ENCODE measurements at regions not wholly inside any gene's neighbourhood (a gene's known extent, or its start where the extent isn't known, plus 50 kb on each side); places are given as distances from the start of the nearest gene placed in this dataset.

DNA sequence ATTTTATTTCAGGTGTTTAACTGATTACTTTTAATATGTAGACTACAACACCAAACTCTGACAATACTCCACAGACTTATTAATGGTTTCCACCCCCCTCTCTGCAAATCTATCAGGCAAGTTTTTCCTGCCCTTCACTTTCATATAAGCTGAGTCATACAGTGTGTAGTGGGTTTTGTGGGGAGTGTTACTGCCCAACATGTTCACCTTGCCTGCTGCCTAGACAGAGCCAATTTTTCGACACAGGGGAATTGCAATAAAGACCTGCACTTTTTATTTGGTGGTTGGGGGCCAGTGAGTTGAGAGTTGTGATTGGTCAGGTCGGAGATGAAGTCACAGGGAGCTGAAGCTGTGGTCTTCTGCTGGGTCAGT, 119.7 kb downstream of the PPIAL4G start:
- Histone ChIP-seq H3K56ac (ENCODE audit: extremely low read depth, insufficient read depth, low read length) (no peak overlapping the region), H3K27me3 (ENCODE audit: control insufficient read depth, insufficient read depth, low read length) (peaks cover 8% of the 10 kb centered on the region), H2BK15ac (ENCODE audit: low read depth, low read length) (no peak overlapping the region), H4K91ac (ENCODE audit: insufficient read depth, low read depth, low read length) (no peak overlapping the region), H2BK120ac (ENCODE audit: low read depth, low read length) (no peak overlapping the region), H2AFZ (replicated peaks; ENCODE audit: low read length, poor library complexity) (no peak overlapping the region), H2AK9ac (replicated peaks; ENCODE audit: low read depth, low read length, poor library complexity) (no peak overlapping the region), H4K20me1 (ENCODE audit: insufficient read depth, low read length) (no peaks in the 10 kb centered on the region), H2AK5ac (ENCODE audit: low read depth, low read length) (no peak overlapping the region), H3K14ac (replicated peaks; ENCODE audit: low read depth, low read length) (no peak overlapping the region), H3K9ac (ENCODE audit: low read depth, low read length) (no peak overlapping the region), H3K4me2 (ENCODE audit: low read depth, low read length) (no peak overlapping the region), H4K5ac (ENCODE audit: low read depth, low read length) (no peak overlapping the region), H3K79me1 (ENCODE audit: low read depth in 1 of 2, low read length in 2 of 2) (no peaks in the 10 kb centered on the region), H3K9me1 (ENCODE audit: insufficient read depth, low read length) (peaks cover 4% of the 10 kb centered on the region; the same call in 1 of the 2 replicates), H3K4me3 (ENCODE audit: insufficient read depth, low read depth, low read length) (no peak overlapping the region), H4K8ac (ENCODE audit: low read depth in 2 of 2, low read length in 2 of 2) (no peak overlapping the region), H3K23ac (ENCODE audit: low read depth, low read length) (no peak overlapping the region), H3K9me3 (ENCODE audit: control insufficient read depth, insufficient read depth, low read length) (no peaks in the 10 kb centered on the region), H3K4ac (ENCODE audit: low read depth, low read length) (no peak overlapping the region), H3K36me3 (ENCODE audit: control insufficient read depth, insufficient read depth, low read length) (no peaks in the 10 kb centered on the region), H3K27ac (ENCODE audit: insufficient read depth, low read length) (no peak overlapping the region), H3K18ac (ENCODE audit: low read depth, low read length) (no peak overlapping the region), H2BK20ac (ENCODE audit: low read depth, low read length) (no peak overlapping the region), H2BK5ac (ENCODE audit: low read depth, low read length, poor library complexity, severe bottlenecking) (no peak overlapping the region), H3K4me1 (ENCODE audit: control insufficient read depth, insufficient read depth, low read length) (no peaks in the 10 kb centered on the region)
- in situ Hi-C loops (cut with MboI; ENCODE audit: low sequenced_read_pairs): no loop called here
- ChIA-PET POLR2A (ENCODE audit: unreplicated experiment) (no interaction called here), CTCF (no interaction called here)
- no TSS peak for BruUV-seq (replicated peaks)
- dilution Hi-C loops (cut with HindIII; ENCODE audit: low sequenced_read_pairs, unreplicated experiment): no loop called here
- intact Hi-C loops (cut with micrococcal nuclease): no loop called here
- TF ChIP-seq MAFK (IDR thresholded peaks at IDR 0.05; ENCODE audit: low read depth, low read length) (no peak), CHD1 (IDR thresholded peaks at IDR 0.05; ENCODE audit: low read depth, low read length) (no peak), NFE2L2 (IDR thresholded peaks at IDR 0.05; ENCODE audit: low read depth, low read length) (no peak), CEBPB (IDR thresholded peaks at IDR 0.05; ENCODE audit: low read depth, low read length) (no peak), POLR2A (IDR thresholded peaks at IDR 0.05; ENCODE audit: low read depth, low read length) (no peak), USF2 (IDR thresholded peaks at IDR 0.05; ENCODE audit: low read depth, low read length) (no peak)
- TF ChIP-seq, protein P1, sequence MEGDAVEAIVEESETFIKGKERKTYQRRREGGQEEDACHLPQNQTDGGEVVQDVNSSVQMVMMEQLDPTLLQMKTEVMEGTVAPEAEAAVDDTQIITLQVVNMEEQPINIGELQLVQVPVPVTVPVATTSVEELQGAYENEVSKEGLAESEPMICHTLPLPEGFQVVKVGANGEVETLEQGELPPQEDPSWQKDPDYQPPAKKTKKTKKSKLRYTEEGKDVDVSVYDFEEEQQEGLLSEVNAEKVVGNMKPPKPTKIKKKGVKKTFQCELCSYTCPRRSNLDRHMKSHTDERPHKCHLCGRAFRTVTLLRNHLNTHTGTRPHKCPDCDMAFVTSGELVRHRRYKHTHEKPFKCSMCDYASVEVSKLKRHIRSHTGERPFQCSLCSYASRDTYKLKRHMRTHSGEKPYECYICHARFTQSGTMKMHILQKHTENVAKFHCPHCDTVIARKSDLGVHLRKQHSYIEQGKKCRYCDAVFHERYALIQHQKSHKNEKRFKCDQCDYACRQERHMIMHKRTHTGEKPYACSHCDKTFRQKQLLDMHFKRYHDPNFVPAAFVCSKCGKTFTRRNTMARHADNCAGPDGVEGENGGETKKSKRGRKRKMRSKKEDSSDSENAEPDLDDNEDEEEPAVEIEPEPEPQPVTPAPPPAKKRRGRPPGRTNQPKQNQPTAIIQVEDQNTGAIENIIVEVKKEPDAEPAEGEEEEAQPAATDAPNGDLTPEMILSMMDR (conservative IDR thresholded peaks at IDR 0.05; ENCODE audit: low read depth, low read length): no peak
- no peak for ATAC-seq (ENCODE audit: low read depth)
- no CpG with 5 or more reads among the region's 2 CpGs for WGBS, 2 experiments (ENCODE audit: extremely low coverage in 2 of 2, insufficient read length in 1 of 2)
- DNase-seq: no peak

Data from IMR-90 (cell line).